ENCODE measurements at regions not wholly inside any gene's neighbourhood (a gene's known extent, or its start where the extent isn't known, plus 50 kb on each side); places are given as distances from the start of the nearest gene placed in this dataset.

- 97 to 98% methylated on average over 1 of the region's 1 CpG for WGBS, 2 donors
- TF ChIP-seq CTCF (IDR thresholded peaks at IDR 0.05; ENCODE audit: control extremely low read depth, extremely low read depth): no peak
- DNase-seq (no peak), ATAC-seq (ENCODE audit: insufficient read depth, low FRiP score) (no peak)
- H3K4me1 ChIP-seq (ENCODE audit: control insufficient read depth in 5 of 5, insufficient read depth in 5 of 5, low read length in 5 of 5): no peaks in the 10 kb centered on the region
- H3K4me3 ChIP-seq: no peak overlapping the region
- H3K27ac ChIP-seq (ENCODE audit: low read depth in 1 of 2, low read length in 1 of 2): no peak overlapping the region
- no peak overlapping the region for H3K9ac ChIP-seq (ENCODE audit: insufficient read depth in 1 of 2, low read length in 2 of 2)
- no peaks in the 10 kb centered on the region for H3K9me3 ChIP-seq (ENCODE audit: control insufficient read depth in 4 of 4, insufficient read depth in 3 of 4, low read length in 3 of 4)
- H3K36me3 ChIP-seq (ENCODE audit: control insufficient read depth in 4 of 4, insufficient read depth in 4 of 4, low read length in 4 of 4): no peaks in the 10 kb centered on the region
- H3K27me3 ChIP-seq (ENCODE audit: control insufficient read depth in 3 of 3, insufficient read depth in 3 of 3, low read length in 2 of 3): no peaks in the 10 kb centered on the region
Measured at GRCh38 chr5:128784726-128785125, 180.6 kb upstream of the SLC27A6 start.

- no peak for DNase-seq
- 90 to 94% methylated on average over 1 of the region's 1 CpG for WGBS, 2 donors
- Histone ChIP-seq H3K27ac (ENCODE audit: low read depth in 1 of 2, low read length in 1 of 2) (no peak overlapping the region), H3K4me3 (no peak overlapping the region), H3K27me3 (ENCODE audit: control insufficient read depth in 3 of 3, insufficient read depth in 3 of 3, low read length in 2 of 3) (no peaks in the 10 kb centered on the region), H3K9ac (ENCODE audit: insufficient read depth in 1 of 2, low read length in 2 of 2) (no peak overlapping the region), H3K9me3 (ENCODE audit: control insufficient read depth in 4 of 4, insufficient read depth in 3 of 4, low read length in 3 of 4) (no peaks in the 10 kb centered on the region), H3K36me3 (ENCODE audit: control insufficient read depth in 4 of 4, insufficient read depth in 4 of 4, low read length in 4 of 4) (no peaks in the 10 kb centered on the region), H3K4me1 (ENCODE audit: control insufficient read depth in 5 of 5, insufficient read depth in 5 of 5, low read length in 5 of 5) (no peaks in the 10 kb centered on the region)
- TF ChIP-seq CTCF (IDR thresholded peaks at IDR 0.05; ENCODE audit: control extremely low read depth, extremely low read depth): no peak
- ATAC-seq (ENCODE audit: insufficient read depth, low FRiP score): no peak
Measured at GRCh38 chr5:128791312-128791711, 174.0 kb upstream of the SLC27A6 start.

GRCh38 chr5:128796506-128796905, 168.8 kb upstream of the SLC27A6 start:
- no peak for ATAC-seq (ENCODE audit: insufficient read depth, low FRiP score)
- Histone ChIP-seq H3K9me3 (ENCODE audit: control insufficient read depth in 4 of 4, insufficient read depth in 3 of 4, low read length in 3 of 4) (peaks cover 0 to 4% (median 0%) of the 10 kb centered on the region in 4 donors), H3K27me3 (ENCODE audit: control insufficient read depth in 3 of 3, insufficient read depth in 3 of 3, low read length in 2 of 3) (no peaks in the 10 kb centered on the region), H3K27ac (ENCODE audit: low read depth in 1 of 2, low read length in 1 of 2) (no peak overlapping the region), H3K36me3 (ENCODE audit: control insufficient read depth in 4 of 4, insufficient read depth in 4 of 4, low read length in 4 of 4) (no peaks in the 10 kb centered on the region), H3K4me3 (no peak overlapping the region), H3K9ac (ENCODE audit: insufficient read depth in 1 of 2, low read length in 2 of 2) (no peak overlapping the region), H3K4me1 (ENCODE audit: control insufficient read depth in 5 of 5, insufficient read depth in 5 of 5, low read length in 5 of 5) (no peaks in the 10 kb centered on the region)
- 74 to 80% methylated on average over 4 of the region's 4 CpGs for WGBS, 2 donors
- TF ChIP-seq CTCF (IDR thresholded peaks at IDR 0.05; ENCODE audit: control extremely low read depth, extremely low read depth): no peak
- no peak for DNase-seq

GRCh38 chr5:128798871-128799270, 166.4 kb upstream of the SLC27A6 start:
- Histone ChIP-seq H3K36me3 (ENCODE audit: control insufficient read depth in 4 of 4, insufficient read depth in 4 of 4, low read length in 4 of 4) (no peaks in the 10 kb centered on the region), H3K27me3 (ENCODE audit: control insufficient read depth in 3 of 3, insufficient read depth in 3 of 3, low read length in 2 of 3) (no peaks in the 10 kb centered on the region), H3K9me3 (ENCODE audit: control insufficient read depth in 4 of 4, insufficient read depth in 3 of 4, low read length in 3 of 4) (peaks cover 0 to 4% (median 0%) of the 10 kb centered on the region in 4 donors), H3K9ac (ENCODE audit: insufficient read depth in 1 of 2, low read length in 2 of 2) (no peak overlapping the region), H3K4me3 (no peak overlapping the region), H3K4me1 (ENCODE audit: control insufficient read depth in 5 of 5, insufficient read depth in 5 of 5, low read length in 5 of 5) (no peaks in the 10 kb centered on the region), H3K27ac (ENCODE audit: low read depth in 1 of 2, low read length in 1 of 2) (no peak overlapping the region)
- ATAC-seq (ENCODE audit: insufficient read depth, low FRiP score): no peak
- DNase-seq: no peak
- no peak for TF ChIP-seq CTCF (IDR thresholded peaks at IDR 0.05; ENCODE audit: control extremely low read depth, extremely low read depth)

All from lung (tissue), 11 donors.